Type B pancreatic cell (in vitro differentiated cells): ENCODE measurements at regions not wholly inside any gene's neighbourhood (a gene's known extent, or its start where the extent isn't known, plus 50 kb on each side); places are given as distances from the start of the nearest gene placed in this dataset.

Experiments used
- DNase-seq: peaks from one replicate; pipeline ENCODE4 v3.0.0; 2021; ENCODE audit warnings: mixed read lengths; ENCODE audit not compliant: unreplicated experiment; ENCODE audit errors: extremely low spot score
- H3K27ac Mint-ChIP-seq: 2 replicates; pipeline ENCODE4 v1.8.0; 2021; ENCODE audit warnings: mild to moderate bottlenecking, mixed read lengths
- H3K27me3 Mint-ChIP-seq: 2 replicates; pipeline ENCODE4 v1.8.0; 2021; ENCODE audit warnings: mixed read lengths
- H3K36me3 Mint-ChIP-seq: 2 replicates; pipeline ENCODE4 v1.8.0; 2021; ENCODE audit warnings: mixed read lengths
- H3K4me1 Mint-ChIP-seq: one replicate; pipeline ENCODE4 v1.8.0; 2021; ENCODE audit warnings: mixed read lengths; ENCODE audit not compliant: unreplicated experiment
- H3K4me3 Mint-ChIP-seq: 2 replicates; pipeline ENCODE4 v1.8.0; 2021; ENCODE audit warnings: mild to moderate bottlenecking, mixed read lengths
- H3K9me3 Mint-ChIP-seq: 2 replicates; pipeline ENCODE4 v1.8.0; 2021; ENCODE audit warnings: mixed read lengths
- CTCF ChIP-seq: fragments of 200-600 bp; sonication (generic); conservative IDR thresholded peaks from 2 replicates; pipeline ENCODE4 v1.5.0; 2021; ENCODE audit warnings: antibody characterized with exemption, mild to moderate bottlenecking

- Mint-ChIP-seq H3K4me1 (no peaks in the 10 kb centered on the region), H3K36me3 (no peaks in the 10 kb centered on the region), H3K27me3 (no peaks in the 10 kb centered on the region), H3K27ac (no peak overlapping the region), H3K4me3 (no peak overlapping the region), H3K9me3 (no peaks in the 10 kb centered on the region)
- no peak for TF ChIP-seq CTCF
- no peak for DNase-seq
These were observed 81.1 kb upstream of the SLC4A7 start for GRCh38 chr3:27565201-27565852.

- DNase-seq = no peak
- H3K4me3 Mint-ChIP-seq = no peak overlapping the region
- H3K36me3 Mint-ChIP-seq = no peaks in the 10 kb centered on the region
- no peak overlapping the region for H3K27ac Mint-ChIP-seq
- no peaks in the 10 kb centered on the region for H3K9me3 Mint-ChIP-seq
- no peaks in the 10 kb centered on the region for H3K4me1 Mint-ChIP-seq
- no peak for TF ChIP-seq CTCF
- no peaks in the 10 kb centered on the region for H3K27me3 Mint-ChIP-seq
These were observed 77.4 kb upstream of the SLC4A7 start for GRCh38 chr3:27561576-27561975.

- no peak overlapping the region for H3K27ac Mint-ChIP-seq
- TF ChIP-seq CTCF = no peak
- H3K9me3 Mint-ChIP-seq = no peaks in the 10 kb centered on the region
- no peaks in the 10 kb centered on the region for H3K27me3 Mint-ChIP-seq
- H3K4me1 Mint-ChIP-seq = no peaks in the 10 kb centered on the region
- no peak for DNase-seq
- no peak overlapping the region for H3K4me3 Mint-ChIP-seq
- no peaks in the 10 kb centered on the region for H3K36me3 Mint-ChIP-seq
These were observed 76.4 kb upstream of the SLC4A7 start for GRCh38 chr3:27560484-27561056.

- Mint-ChIP-seq H3K27ac (no peak overlapping the region), H3K4me3 (no peak overlapping the region), H3K27me3 (no peaks in the 10 kb centered on the region), H3K9me3 (no peaks in the 10 kb centered on the region), H3K36me3 (no peaks in the 10 kb centered on the region), H3K4me1 (no peaks in the 10 kb centered on the region)
- no peak for DNase-seq
- no peak for TF ChIP-seq CTCF
These were observed 75.7 kb upstream of the SLC4A7 start for GRCh38 chr3:27559835-27560234.

GRCh38 chr3:27559381-27559780 lies 75.2 kb upstream of the SLC4A7 start:
- H3K4me3 Mint-ChIP-seq = no peak overlapping the region
- TF ChIP-seq CTCF = no peak
- H3K27me3 Mint-ChIP-seq = no peaks in the 10 kb centered on the region

More at GRCh38 chr3:27559381-27559780, 75.2 kb upstream of the SLC4A7 start:
- DNase-seq = no peak
- H3K9me3 Mint-ChIP-seq = no peaks in the 10 kb centered on the region
- no peak overlapping the region for H3K27ac Mint-ChIP-seq
- H3K36me3 Mint-ChIP-seq = no peaks in the 10 kb centered on the region
- no peaks in the 10 kb centered on the region for H3K4me1 Mint-ChIP-seq
